Ishikawa (cell line): ENCODE measurements at regions not wholly inside any gene's neighbourhood (a gene's known extent, or its start where the extent isn't known, plus 50 kb on each side); places are given as distances from the start of the nearest gene placed in this dataset.
A peak's percentile ranks its signal among the peaks of the same experiment; 100 is the strongest.

ENCODE experiments used
- CEBPB ChIP-seq: IDR thresholded peaks from 2 replicates; pipeline ENCODE4 v1.6.1; 2012
- CREB1 ChIP-seq: IDR thresholded peaks from 2 replicates; pipeline ENCODE4 v1.6.1; 2012; ENCODE audit warnings: low read depth
- EGR1 ChIP-seq: IDR thresholded peaks from 2 replicates; pipeline ENCODE4 v1.6.1; 2012
- EP300 ChIP-seq: IDR thresholded peaks from 2 replicates; pipeline ENCODE4 v1.6.1; 2012; ENCODE audit warnings: borderline replicate concordance
- FOXM1 ChIP-seq: IDR thresholded peaks from 2 replicates; pipeline ENCODE4 v1.6.1; 2012; ENCODE audit warnings: low read depth, borderline replicate concordance
- NFIC ChIP-seq: IDR thresholded peaks from 2 replicates; pipeline ENCODE4 v1.6.1; 2012
- RAD21 ChIP-seq: IDR thresholded peaks from 2 replicates; pipeline ENCODE4 v1.6.1; 2012; ENCODE audit warnings: low read depth
- TAF1 ChIP-seq: IDR thresholded peaks from 2 replicates; pipeline ENCODE4 v1.6.1; 2012; ENCODE audit warnings: low read depth, mild to moderate bottlenecking
- TEAD4 ChIP-seq: IDR thresholded peaks from 2 replicates; pipeline ENCODE4 v1.6.1; 2012
- YY1 ChIP-seq: IDR thresholded peaks from 2 replicates; pipeline ENCODE4 v1.6.1; 2012; ENCODE audit warnings: low read depth
- ZBTB7A ChIP-seq: IDR thresholded peaks from 2 replicates; pipeline ENCODE4 v1.6.1; 2012; ENCODE audit warnings: low read depth
- TF ChIP-seq, protein P1 (sequence below): IDR thresholded peaks from 2 replicates; pipeline ENCODE4 v1.6.1; 2012; ENCODE audit warnings: low read depth, mild to moderate bottlenecking
- TF ChIP-seq, protein P2 (sequence below): IDR thresholded peaks from 2 replicates; pipeline ENCODE4 v1.6.1; 2012
- TF ChIP-seq, protein P3 (sequence below): IDR thresholded peaks from 2 replicates; pipeline ENCODE4 v1.6.1; 2012

- TF ChIP-seq EP300 (no peak), FOXM1 (no peak), CREB1 (no peak), TAF1 (no peak), TEAD4 (no peak), CEBPB (no peak), EGR1 (no peak), RAD21 (no peak), YY1 (no peak), ZBTB7A (no peak), NFIC (no peak)
- TF ChIP-seq, protein P1, sequence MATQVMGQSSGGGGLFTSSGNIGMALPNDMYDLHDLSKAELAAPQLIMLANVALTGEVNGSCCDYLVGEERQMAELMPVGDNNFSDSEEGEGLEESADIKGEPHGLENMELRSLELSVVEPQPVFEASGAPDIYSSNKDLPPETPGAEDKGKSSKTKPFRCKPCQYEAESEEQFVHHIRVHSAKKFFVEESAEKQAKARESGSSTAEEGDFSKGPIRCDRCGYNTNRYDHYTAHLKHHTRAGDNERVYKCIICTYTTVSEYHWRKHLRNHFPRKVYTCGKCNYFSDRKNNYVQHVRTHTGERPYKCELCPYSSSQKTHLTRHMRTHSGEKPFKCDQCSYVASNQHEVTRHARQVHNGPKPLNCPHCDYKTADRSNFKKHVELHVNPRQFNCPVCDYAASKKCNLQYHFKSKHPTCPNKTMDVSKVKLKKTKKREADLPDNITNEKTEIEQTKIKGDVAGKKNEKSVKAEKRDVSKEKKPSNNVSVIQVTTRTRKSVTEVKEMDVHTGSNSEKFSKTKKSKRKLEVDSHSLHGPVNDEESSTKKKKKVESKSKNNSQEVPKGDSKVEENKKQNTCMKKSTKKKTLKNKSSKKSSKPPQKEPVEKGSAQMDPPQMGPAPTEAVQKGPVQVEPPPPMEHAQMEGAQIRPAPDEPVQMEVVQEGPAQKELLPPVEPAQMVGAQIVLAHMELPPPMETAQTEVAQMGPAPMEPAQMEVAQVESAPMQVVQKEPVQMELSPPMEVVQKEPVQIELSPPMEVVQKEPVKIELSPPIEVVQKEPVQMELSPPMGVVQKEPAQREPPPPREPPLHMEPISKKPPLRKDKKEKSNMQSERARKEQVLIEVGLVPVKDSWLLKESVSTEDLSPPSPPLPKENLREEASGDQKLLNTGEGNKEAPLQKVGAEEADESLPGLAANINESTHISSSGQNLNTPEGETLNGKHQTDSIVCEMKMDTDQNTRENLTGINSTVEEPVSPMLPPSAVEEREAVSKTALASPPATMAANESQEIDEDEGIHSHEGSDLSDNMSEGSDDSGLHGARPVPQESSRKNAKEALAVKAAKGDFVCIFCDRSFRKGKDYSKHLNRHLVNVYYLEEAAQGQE = peak; percentile 90
- TF ChIP-seq, protein P2, sequence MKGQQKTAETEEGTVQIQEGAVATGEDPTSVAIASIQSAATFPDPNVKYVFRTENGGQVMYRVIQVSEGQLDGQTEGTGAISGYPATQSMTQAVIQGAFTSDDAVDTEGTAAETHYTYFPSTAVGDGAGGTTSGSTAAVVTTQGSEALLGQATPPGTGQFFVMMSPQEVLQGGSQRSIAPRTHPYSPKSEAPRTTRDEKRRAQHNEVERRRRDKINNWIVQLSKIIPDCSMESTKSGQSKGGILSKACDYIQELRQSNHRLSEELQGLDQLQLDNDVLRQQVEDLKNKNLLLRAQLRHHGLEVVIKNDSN = no peak
- TF ChIP-seq, protein P3, sequence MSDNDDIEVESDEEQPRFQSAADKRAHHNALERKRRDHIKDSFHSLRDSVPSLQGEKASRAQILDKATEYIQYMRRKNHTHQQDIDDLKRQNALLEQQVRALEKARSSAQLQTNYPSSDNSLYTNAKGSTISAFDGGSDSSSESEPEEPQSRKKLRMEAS = no peak
Measured at GRCh38 chr17:34706029-34706428, 126.6 kb downstream of the TMEM132E start.
